Cardiac muscle cell (in vitro differentiated cells and primary cell): ENCODE measurements at regions not wholly inside any gene's neighbourhood (a gene's known extent, or its start where the extent isn't known, plus 50 kb on each side); places are given as distances from the start of the nearest gene placed in this dataset.

Experiments used
- DNase-seq, 2 donors: peaks; one replicate each; pipeline versions ENCODE4 v3.0.0 to v3.0.0-alpha.2; 2010 to 2017; ENCODE audit warnings: low read depth in 1 of 2, low spot score in 1 of 2
- H3K27ac ChIP-seq: fragments of 200-600 bp; sonication (generic); 2 replicates; pipeline ENCODE4 v1.5.1; 2016
- H3K27me3 ChIP-seq: fragments of 200-600 bp; sonication (generic); 2 replicates; pipeline ENCODE4 v1.6.0; 2016; ENCODE audit warnings: control low read depth
- H3K36me3 ChIP-seq: fragments of 200-600 bp; sonication (generic); 2 replicates; pipeline ENCODE4 v1.5.1; 2016; ENCODE audit warnings: control low read depth
- H3K4me1 ChIP-seq: fragments of 200-600 bp; sonication (generic); 2 replicates; pipeline ENCODE4 v1.8.1; 2017; ENCODE audit warnings: low read depth, mild to moderate bottlenecking, mixed run types
- H3K4me3 ChIP-seq: fragments of 200-600 bp; sonication (generic); 2 replicates; pipeline ENCODE4 v1.5.1; 2016; ENCODE audit warnings: mild to moderate bottlenecking
- H3K9me3 ChIP-seq: fragments of 200-600 bp; sonication (generic); 2 replicates; pipeline ENCODE4 v1.5.1; 2017; ENCODE audit warnings: low read depth, mild to moderate bottlenecking, control low read depth
- CTCF ChIP-seq: IDR thresholded peaks from 2 replicates; pipeline ENCODE4 v1.5.1; 2012; ENCODE audit warnings: low read depth, mild to moderate bottlenecking, low read length

GRCh38 chr2:176415937-176416499 is 146.8 kb downstream of the MTX2 start:
- no peaks in the 10 kb centered on the region for H3K36me3 ChIP-seq
- no peak for DNase-seq
- TF ChIP-seq CTCF: no peak

DNA sequence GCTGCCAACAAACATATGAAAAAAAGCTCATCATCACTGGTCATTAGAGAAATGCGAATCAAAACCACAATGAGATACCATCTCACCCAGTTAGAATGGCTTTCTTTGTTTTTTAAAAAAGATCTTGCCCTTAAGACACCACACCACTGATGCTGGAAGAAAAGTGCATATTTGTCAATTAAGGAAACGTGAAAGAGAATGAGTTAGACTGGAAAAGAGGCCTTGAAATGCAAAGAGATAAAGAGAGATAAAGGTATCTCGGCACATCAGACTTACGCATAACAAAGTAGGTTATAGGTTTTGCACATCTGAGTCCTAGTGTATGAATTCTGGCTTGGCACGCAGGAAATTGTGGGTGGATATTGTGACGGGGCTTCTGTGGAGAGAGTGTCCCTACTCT is 149.5 kb downstream of the MTX2 start:
- Histone ChIP-seq H3K4me3 (no peak overlapping the region), H3K9me3 (no peaks in the 10 kb centered on the region), H3K27ac (no peak overlapping the region), H3K4me1 (no peaks in the 10 kb centered on the region), H3K36me3 (no peaks in the 10 kb centered on the region), H3K27me3 (no peaks in the 10 kb centered on the region)
- DNase-seq: peak in 1 of 2 donors; percentile 48
- TF ChIP-seq CTCF: no peak

More at GRCh38 chr2:176415937-176416499, 146.8 kb downstream of the MTX2 start:
- Histone ChIP-seq H3K4me1 (no peaks in the 10 kb centered on the region), H3K4me3 (no peak overlapping the region), H3K27ac (no peak overlapping the region), H3K9me3 (no peaks in the 10 kb centered on the region), H3K27me3 (no peaks in the 10 kb centered on the region)

- H3K4me1 ChIP-seq: no peaks in the 10 kb centered on the region
- peak in 1 of 2 donors; percentile 75 for DNase-seq
- H3K9me3 ChIP-seq: no peaks in the 10 kb centered on the region
- H3K4me3 ChIP-seq: no peak overlapping the region
- no peaks in the 10 kb centered on the region for H3K36me3 ChIP-seq
- no peaks in the 10 kb centered on the region for H3K27me3 ChIP-seq
- TF ChIP-seq CTCF: no peak
- no peak overlapping the region for H3K27ac ChIP-seq
Measured at GRCh38 chr2:176419591-176420071, 150.4 kb downstream of the MTX2 start.

- Histone ChIP-seq H3K27me3 (no peaks in the 10 kb centered on the region), H3K4me3 (no peak overlapping the region), H3K9me3 (no peaks in the 10 kb centered on the region), H3K4me1 (no peaks in the 10 kb centered on the region), H3K36me3 (no peaks in the 10 kb centered on the region), H3K27ac (no peak overlapping the region)
- no peak for DNase-seq
- TF ChIP-seq CTCF: no peak
Measured at GRCh38 chr2:176421297-176422050, 152.2 kb downstream of the MTX2 start.

GRCh38 chr2:176423819-176424218 is 154.6 kb downstream of the MTX2 start:
- Histone ChIP-seq H3K36me3 (no peaks in the 10 kb centered on the region), H3K27ac (no peak overlapping the region), H3K4me3 (no peak overlapping the region), H3K27me3 (no peaks in the 10 kb centered on the region), H3K4me1 (no peaks in the 10 kb centered on the region), H3K9me3 (no peaks in the 10 kb centered on the region)
- TF ChIP-seq CTCF: no peak
- DNase-seq: no peak
